H1 (cell line): ENCODE measurements at regions not wholly inside any gene's neighbourhood (a gene's known extent, or its start where the extent isn't known, plus 50 kb on each side); places are given as distances from the start of the nearest gene placed in this dataset.

ENCODE experiments used
- CTCF ChIA-PET: fragments of 300-600 bp; sonication (Branson Sonifier 250); formaldehyde crosslinking; loops from one replicate; lab custom pipeline; 2021; ENCODE audit not compliant: partially characterized antibody; lab: Charles Lee
- POLR2A ChIA-PET: fragments of 300-600 bp; sonication (Branson Sonifier 250); formaldehyde crosslinking; loops from one replicate; lab custom pipeline; 2021; ENCODE audit warnings: inconsistent platforms; ENCODE audit not compliant: partially characterized antibody; lab: Charles Lee
- DNase-seq, 2 experiments: peaks; one replicate each; pipeline versions ENCODE4 v3.0.0 to v3.0.0-alpha.2; 2010 to 2022; ENCODE audit warnings: low spot score in 2 of 2, low read depth in 1 of 2, mixed read lengths in 1 of 2
- FAIRE-seq: peaks from 2 replicates; lab custom pipeline; 2011; peaks lifted over from hg19 to GRCh38; lab: Jason Lieb, UNC
- H2AFZ ChIP-seq: 2 replicates; pipeline ENCODE4 v1.8.1; 2012; ENCODE audit warnings: low read length, inconsistent platforms
- H2AK5ac ChIP-seq: 2 replicates; pipeline ENCODE4 v1.6.1; 2013; ENCODE audit warnings: low read depth, low read length
- H2BK120ac ChIP-seq: replicated peaks from 2 replicates; pipeline ENCODE3; 2013; ENCODE audit warnings: low read depth, low read length, inconsistent platforms
- H2BK12ac ChIP-seq: 2 replicates; pipeline ENCODE4 v1.6.1; 2013; ENCODE audit warnings: low read depth, low read length
- H2BK15ac ChIP-seq: 2 replicates; pipeline ENCODE4 v1.6.1; 2013; ENCODE audit warnings: low read length
- H2BK20ac ChIP-seq: 2 replicates; pipeline ENCODE4 v1.6.1; 2013; ENCODE audit warnings: low read length
- H2BK5ac ChIP-seq: 2 replicates; pipeline ENCODE4 v1.6.1; 2013; ENCODE audit warnings: low read depth, low read length
- H3K14ac ChIP-seq: 2 replicates; pipeline ENCODE4 v1.6.1; 2013; ENCODE audit warnings: inconsistent platforms; ENCODE audit not compliant: insufficient read length
- H3K18ac ChIP-seq: 2 replicates; pipeline ENCODE4 v1.6.1; 2013; ENCODE audit warnings: low read length; ENCODE audit errors: extremely low read depth
- H3K23ac ChIP-seq: 2 replicates; pipeline ENCODE4 v1.6.1; 2013; ENCODE audit warnings: inconsistent platforms; ENCODE audit not compliant: insufficient read length
- H3K23me2 ChIP-seq: 2 replicates; pipeline ENCODE4 v1.6.1; 2013; ENCODE audit warnings: low read depth, low read length
- H3K27ac ChIP-seq: 2 replicates; pipeline ENCODE4 v1.6.1; 2011; ENCODE audit warnings: low read depth, low read length, inconsistent platforms
- H3K27me3 ChIP-seq, 4 experiments: replicated peaks in 1 of 4; 1 replicate in 1 of 4; 2 replicates in 3 of 4; pipeline versions ENCODE4 v1.6.1 to v1.8.1; 2011 to 2013; ENCODE audit warnings: low read length in 3 of 4, mild to moderate bottlenecking in 3 of 4, inconsistent platforms in 2 of 4, mixed read lengths in 2 of 4, moderate library complexity in 1 of 4; ENCODE audit not compliant: control insufficient read depth in 3 of 4, insufficient read depth in 3 of 4; ENCODE audit errors: extremely low read depth in 1 of 4
- H3K36me3 ChIP-seq, 4 experiments: 2 replicates each; pipeline versions ENCODE4 v1.6.1 to v1.8.1; 2011 to 2013; ENCODE audit warnings: mild to moderate bottlenecking in 4 of 4, low read length in 3 of 4, moderate library complexity in 2 of 4, control low read depth in 1 of 4, inconsistent platforms in 1 of 4; ENCODE audit not compliant: insufficient read depth in 4 of 4, control insufficient read depth in 2 of 4
- H3K4ac ChIP-seq: replicated peaks from 2 replicates; pipeline ENCODE3; 2013; ENCODE audit warnings: low read length, low read depth, mixed read lengths, inconsistent platforms; ENCODE audit not compliant: insufficient read length
- H3K4me1 ChIP-seq, 4 experiments: replicated peaks in 1 of 4; 1 replicate in 1 of 4; 2 replicates in 3 of 4; pipeline versions ENCODE4 v1.6.1 to v1.8.1; 2011 to 2013; ENCODE audit warnings: low read length in 3 of 4, inconsistent platforms in 2 of 4, mixed read lengths in 1 of 4; ENCODE audit not compliant: insufficient read depth in 4 of 4, control insufficient read depth in 3 of 4
- H3K4me2 ChIP-seq, 2 experiments: 2 replicates each; pipeline versions ENCODE4 v1.6.1 to v1.8.1; 2011 to 2013; ENCODE audit warnings: low read depth in 2 of 2, low read length in 2 of 2, control low read depth in 1 of 2, inconsistent platforms in 1 of 2, mild to moderate bottlenecking in 1 of 2; ENCODE audit not compliant: insufficient read depth in 1 of 2
- H3K4me3 ChIP-seq, 4 experiments: fragments of 200-600, 300-600 bp in 1 of 4; sonication (generic), shearing (Covaris generic), sonication (Bioruptor Twin) in 1 of 4; 2 replicates each; pipeline versions ENCODE4 v1.5.1 to v1.8.1; 2011 to 2016; ENCODE audit warnings: low read length in 4 of 4, low read depth in 3 of 4, control low read depth in 2 of 4, inconsistent platforms in 2 of 4, mild to moderate bottlenecking in 2 of 4, mixed read lengths in 1 of 4, moderate library complexity in 1 of 4; ENCODE audit not compliant: insufficient read depth in 2 of 4; ENCODE audit errors: extremely low read depth in 1 of 4
- H3K56ac ChIP-seq: replicated peaks from 2 replicates; pipeline ENCODE3; 2013; ENCODE audit warnings: low read depth, mild to moderate bottlenecking, mixed read lengths, low read length, inconsistent platforms; ENCODE audit not compliant: insufficient read length
- H3K79me1 ChIP-seq: 2 replicates; pipeline ENCODE4 v1.6.1; 2013; ENCODE audit warnings: low read depth, low read length, control low read depth
- H3K79me2 ChIP-seq, 2 experiments: 2 replicates each; pipeline versions ENCODE4 v1.6.1 to v1.8.1; 2012 to 2013; ENCODE audit warnings: low read length in 2 of 2, mild to moderate bottlenecking in 2 of 2, inconsistent platforms in 1 of 2; ENCODE audit not compliant: insufficient read depth in 2 of 2, control insufficient read depth in 1 of 2
- H3K9ac ChIP-seq, 4 experiments: replicated peaks in 1 of 4; 1 replicate in 1 of 4; 2 replicates in 3 of 4; pipeline versions ENCODE4 v1.6.1 to v1.8.1; 2011 to 2013; ENCODE audit warnings: low read depth in 3 of 4, low read length in 3 of 4, control low read depth in 2 of 4, mild to moderate bottlenecking in 2 of 4, moderate library complexity in 2 of 4, inconsistent platforms in 1 of 4; ENCODE audit errors: extremely low read depth in 1 of 4
- H3K9me3 ChIP-seq, 2 experiments: 2 replicates each; pipeline versions ENCODE4 v1.6.1 to v1.8.1; 2012 to 2013; ENCODE audit warnings: mild to moderate bottlenecking in 2 of 2, moderate library complexity in 2 of 2, control low read depth in 1 of 2, inconsistent platforms in 1 of 2, low read depth in 1 of 2, low read length in 1 of 2, mixed read lengths in 1 of 2; ENCODE audit not compliant: insufficient read depth in 2 of 2
- H4K20me1 ChIP-seq, 2 experiments: replicated peaks in 1 of 2; 2 replicates each; pipeline versions ENCODE3 to v1.8.1; 2011 to 2013; ENCODE audit warnings: inconsistent platforms in 2 of 2, low read length in 2 of 2, mild to moderate bottlenecking in 1 of 2; ENCODE audit not compliant: insufficient read depth in 2 of 2, control insufficient read depth in 1 of 2
- H4K5ac ChIP-seq: 2 replicates; pipeline ENCODE4 v1.6.1; 2013; ENCODE audit warnings: low read length, low read depth, mixed read lengths, inconsistent platforms; ENCODE audit not compliant: insufficient read length
- H4K8ac ChIP-seq: 2 replicates; pipeline ENCODE4 v1.8.0; 2013; ENCODE audit warnings: mild to moderate bottlenecking, moderate library complexity, low read length, inconsistent platforms; ENCODE audit not compliant: insufficient read depth; ENCODE audit errors: extremely low read depth
- H4K91ac ChIP-seq: replicated peaks from 2 replicates; pipeline ENCODE3; 2013; ENCODE audit warnings: low read length, mixed read lengths, inconsistent platforms; ENCODE audit not compliant: insufficient read length
- CTBP2 ChIP-seq: IDR thresholded peaks from 2 replicates; pipeline ENCODE4 v1.7.0; 2011; ENCODE audit warnings: borderline replicate concordance, mild to moderate bottlenecking, moderate library complexity, mixed read lengths, low read length; ENCODE audit not compliant: insufficient read depth, insufficient read length
- HDAC2 ChIP-seq, 2 experiments: fragments of 300-600 bp in 1 of 2; sonication (generic) in 1 of 2; IDR thresholded peaks; 2 replicates each; pipeline ENCODE4 v1.6.1; 2011 to 2012; ENCODE audit warnings: low read depth in 2 of 2, low read length in 2 of 2, mild to moderate bottlenecking in 2 of 2, moderate library complexity in 2 of 2, borderline replicate concordance in 1 of 2, inconsistent platforms in 1 of 2
- HDAC6 ChIP-seq: IDR thresholded peaks from one replicate; pipeline ENCODE4 v1.7.1; 2012; ENCODE audit warnings: low read depth, mild to moderate bottlenecking, inconsistent platforms, low read length, moderate library complexity
- SRF ChIP-seq: IDR thresholded peaks from 2 replicates; pipeline ENCODE4 v1.6.1; 2011; ENCODE audit warnings: mild to moderate bottlenecking, low read depth, low read length, moderate library complexity
- TAF1 ChIP-seq: IDR thresholded peaks from 2 replicates; pipeline ENCODE4 v1.6.1; 2011; ENCODE audit warnings: mild to moderate bottlenecking, low read depth, low read length
- TAF7 ChIP-seq: optimal IDR thresholded peaks from 2 replicates; pipeline ENCODE3; 2011; ENCODE audit warnings: low read depth, mild to moderate bottlenecking, inconsistent platforms, low read length, moderate library complexity, borderline replicate concordance
- TEAD4 ChIP-seq: IDR thresholded peaks from 2 replicates; pipeline ENCODE4 v1.6.1; 2012; ENCODE audit warnings: low read depth, low read length, inconsistent platforms, mixed read lengths
- WGBS, 2 experiments: shearing (Covaris generic) in 1 of 2; methylation state at CpG; one replicate each; pipeline versions ENCODE4 v1.1.6 to v1.1.7; 2013 to 2015; ENCODE audit warnings: low lambda C conversion rate in 2 of 2, mixed read lengths in 2 of 2, inconsistent platforms in 1 of 2, low coverage in 1 of 2, missing lambda C conversion rate in 1 of 2; ENCODE audit not compliant: insufficient replicate concordance in 2 of 2, insufficient coverage in 1 of 2, insufficient read length in 1 of 2; ENCODE audit errors: extremely low coverage in 1 of 2, missing lambda C conversion rate in 1 of 2; 5-methylcytosine and 5-hydroxymethylcytosine counted together
- TF ChIP-seq, protein P1 (sequence below): IDR thresholded peaks from 2 replicates; pipeline ENCODE4 v1.6.1; 2011; ENCODE audit warnings: low read depth, mild to moderate bottlenecking, low read length; ENCODE audit not compliant: insufficient read depth
- TF ChIP-seq, protein P2 (sequence below): IDR thresholded peaks from 2 replicates; pipeline ENCODE4 v1.6.1; 2012; ENCODE audit warnings: inconsistent platforms
- TF ChIP-seq, protein P3 (sequence below): IDR thresholded peaks from 2 replicates; pipeline ENCODE4 v1.6.1; 2011; ENCODE audit warnings: low read length, improper control_type of control experiment

- Histone ChIP-seq H2BK5ac (no peak overlapping the region), H3K4ac (no peak overlapping the region), H3K56ac (no peak overlapping the region), H3K79me2 (no peaks in the 10 kb centered on the region), H3K27ac (no peak overlapping the region), H3K36me3 (no peaks in the 10 kb centered on the region), H4K8ac (no peak overlapping the region), H4K5ac (no peak overlapping the region), H4K20me1 (no peaks in the 10 kb centered on the region), H2BK20ac (no peak overlapping the region), H3K18ac (no peak overlapping the region), H3K14ac (no peak overlapping the region), H2BK15ac (no peak overlapping the region), H3K9ac (no peak overlapping the region), H2BK12ac (no peak overlapping the region), H2AFZ (peak overlapping the region; percentile 33; the same call in 1 of the 2 replicates), H3K9me3 (no peaks in the 10 kb centered on the region), H2AK5ac (no peak overlapping the region), H3K4me3 (no peak overlapping the region), H3K4me1 (peaks cover 0 to 2% (median 0%) of the 10 kb centered on the region in 4 experiments; a peak in 1 of 7 replicates), H3K79me1 (no peaks in the 10 kb centered on the region), H4K91ac (no peak overlapping the region), H3K23me2 (no peaks in the 10 kb centered on the region), H3K4me2 (no peak overlapping the region), H3K27me3 (no peaks in the 10 kb centered on the region), H3K23ac (no peak overlapping the region), H2BK120ac (no peak overlapping the region)
- ChIA-PET CTCF (interaction anchor here (0.6 to 1.2 kb wide), 4 partner anchors 8 to 311 kb away, joined by 3 to 6 read pairs (median 4); no protein-coding TSS in a partner anchor), POLR2A (no interaction called here)
- WGBS, 2 experiments, result 84% methylated on average over 2 of the region's 2 CpGs; no CpG with 5 or more reads in 1 of the 2 experiments
- no peak for FAIRE-seq
- DNase-seq, result no peak
- TF ChIP-seq, protein P1, sequence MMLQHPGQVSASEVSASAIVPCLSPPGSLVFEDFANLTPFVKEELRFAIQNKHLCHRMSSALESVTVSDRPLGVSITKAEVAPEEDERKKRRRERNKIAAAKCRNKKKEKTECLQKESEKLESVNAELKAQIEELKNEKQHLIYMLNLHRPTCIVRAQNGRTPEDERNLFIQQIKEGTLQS, result no peak
- TF ChIP-seq TAF1, result no peak
- TF ChIP-seq, protein P2, sequence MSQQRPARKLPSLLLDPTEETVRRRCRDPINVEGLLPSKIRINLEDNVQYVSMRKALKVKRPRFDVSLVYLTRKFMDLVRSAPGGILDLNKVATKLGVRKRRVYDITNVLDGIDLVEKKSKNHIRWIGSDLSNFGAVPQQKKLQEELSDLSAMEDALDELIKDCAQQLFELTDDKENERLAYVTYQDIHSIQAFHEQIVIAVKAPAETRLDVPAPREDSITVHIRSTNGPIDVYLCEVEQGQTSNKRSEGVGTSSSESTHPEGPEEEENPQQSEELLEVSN, result no peak
- TF ChIP-seq, protein P3, sequence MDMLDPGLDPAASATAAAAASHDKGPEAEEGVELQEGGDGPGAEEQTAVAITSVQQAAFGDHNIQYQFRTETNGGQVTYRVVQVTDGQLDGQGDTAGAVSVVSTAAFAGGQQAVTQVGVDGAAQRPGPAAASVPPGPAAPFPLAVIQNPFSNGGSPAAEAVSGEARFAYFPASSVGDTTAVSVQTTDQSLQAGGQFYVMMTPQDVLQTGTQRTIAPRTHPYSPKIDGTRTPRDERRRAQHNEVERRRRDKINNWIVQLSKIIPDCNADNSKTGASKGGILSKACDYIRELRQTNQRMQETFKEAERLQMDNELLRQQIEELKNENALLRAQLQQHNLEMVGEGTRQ, result no peak
- TF ChIP-seq HDAC2 (IDR thresholded peaks at IDR 0.05; ENCODE audit: borderline replicate concordance in 1 of 2, low read depth in 2 of 2, low read length in 2 of 2), result no peak
- TF ChIP-seq SRF, result no peak
- no peak for TF ChIP-seq TEAD4
- no peak for TF ChIP-seq CTBP2
- no peak for TF ChIP-seq TAF7
- TF ChIP-seq HDAC6, result no peak
Measured at GRCh38 chr4:22099896-22100295, 151.3 kb upstream of the KCNIP4 start.
